ENCODE measurements at regions not wholly inside any gene's neighbourhood (a gene's known extent, or its start where the extent isn't known, plus 50 kb on each side); places are given as distances from the start of the nearest gene placed in this dataset.

GRCh38 chrX:96386981-96387380 lies 297.7 kb upstream of the DIAPH2 start:
- WGBS, 2 experiments (ENCODE audit: extremely low coverage in 1 of 2, insufficient coverage in 1 of 2, insufficient read length in 1 of 2, insufficient replicate concordance in 2 of 2, low coverage in 1 of 2, low lambda C conversion rate in 2 of 2, missing lambda C conversion rate in 1 of 2), result 94% methylated on average over 2 of the region's 2 CpGs; no CpG with 5 or more reads in 1 of the 2 experiments
- Histone ChIP-seq H4K91ac (replicated peaks; ENCODE audit: insufficient read length, low read length) (no peak overlapping the region), H2BK12ac (ENCODE audit: low read depth, low read length) (no peak overlapping the region), H3K79me2 (ENCODE audit: control insufficient read depth in 1 of 2, insufficient read depth in 2 of 2, low read length in 2 of 2) (no peaks in the 10 kb centered on the region), H4K5ac (ENCODE audit: insufficient read length, low read depth, low read length) (no peak overlapping the region), H3K4me1 (replicated peaks in 1 of 4; ENCODE audit: control insufficient read depth in 3 of 4, insufficient read depth in 4 of 4, low read length in 3 of 4) (no peaks in the 10 kb centered on the region), H3K18ac (ENCODE audit: extremely low read depth, low read length) (no peak overlapping the region), H3K79me1 (ENCODE audit: low read depth, low read length) (no peaks in the 10 kb centered on the region), H3K9ac (replicated peaks in 1 of 4; ENCODE audit: extremely low read depth in 1 of 4, low read depth in 3 of 4, low read length in 3 of 4) (no peak overlapping the region), H3K9me3 (ENCODE audit: insufficient read depth in 2 of 2, low read depth in 1 of 2, low read length in 1 of 2) (no peaks in the 10 kb centered on the region), H3K4me2 (ENCODE audit: insufficient read depth in 1 of 2, low read depth in 2 of 2, low read length in 2 of 2) (no peak overlapping the region), H2BK15ac (ENCODE audit: low read length) (no peak overlapping the region), H2BK5ac (ENCODE audit: low read depth, low read length) (no peak overlapping the region), H3K27ac (ENCODE audit: low read depth, low read length) (no peak overlapping the region), H2BK120ac (replicated peaks; ENCODE audit: low read depth, low read length) (no peak overlapping the region), H3K4me3 (ENCODE audit: extremely low read depth in 1 of 4, insufficient read depth in 2 of 4, low read depth in 3 of 4, low read length in 4 of 4) (no peak overlapping the region), H3K4ac (replicated peaks; ENCODE audit: insufficient read length, low read depth, low read length) (no peak overlapping the region), H2BK20ac (ENCODE audit: low read length) (no peak overlapping the region), H4K20me1 (replicated peaks in 1 of 2; ENCODE audit: control insufficient read depth in 1 of 2, insufficient read depth in 2 of 2, low read length in 2 of 2) (no peaks in the 10 kb centered on the region), H3K23ac (ENCODE audit: insufficient read length) (no peak overlapping the region), H4K8ac (ENCODE audit: extremely low read depth, insufficient read depth, low read length) (no peak overlapping the region), H3K14ac (ENCODE audit: insufficient read length) (no peak overlapping the region), H3K56ac (replicated peaks; ENCODE audit: insufficient read length, low read depth, low read length) (no peak overlapping the region), H3K27me3 (replicated peaks in 1 of 4; ENCODE audit: control insufficient read depth in 3 of 4, extremely low read depth in 1 of 4, insufficient read depth in 3 of 4, low read length in 3 of 4) (no peaks in the 10 kb centered on the region), H3K23me2 (ENCODE audit: low read depth, low read length) (no peaks in the 10 kb centered on the region), H2AK5ac (ENCODE audit: low read depth, low read length) (no peak overlapping the region), H3K36me3 (ENCODE audit: control insufficient read depth in 2 of 4, insufficient read depth in 4 of 4, low read length in 3 of 4) (no peaks in the 10 kb centered on the region), H2AFZ (ENCODE audit: low read length) (no peak overlapping the region)
- DNase-seq (ENCODE audit: low read depth in 1 of 2, low spot score in 2 of 2) (no peak), FAIRE-seq (no peak)
- CTCF ChIA-PET (ENCODE audit: partially characterized antibody), result no interaction called here
- POLR2A ChIA-PET (ENCODE audit: partially characterized antibody), result no interaction called here
- TF ChIP-seq SP1 (IDR thresholded peaks at IDR 0.05; ENCODE audit: low read depth, low read length), result no peak
- TF ChIP-seq EZH2 (IDR thresholded peaks at IDR 0.05; ENCODE audit: low read depth, low read length, severe bottlenecking), result no peak
- no peak for TF ChIP-seq ATF3 (IDR thresholded peaks at IDR 0.05; ENCODE audit: insufficient read depth, low read depth, low read length)
- TF ChIP-seq JUND (IDR thresholded peaks at IDR 0.05; ENCODE audit: low read length), result no peak
- no peak for TF ChIP-seq RFX5 (IDR thresholded peaks at IDR 0.05; ENCODE audit: borderline replicate concordance, low read depth, low read length)
- TF ChIP-seq SIN3A (conservative IDR thresholded peaks at IDR 0.05 in 1 of 2, IDR thresholded peaks at IDR 0.05 in 1 of 2; ENCODE audit: low read depth in 1 of 2, low read length in 2 of 2), result no peak
